ENCODE measurements at regions not wholly inside any gene's neighbourhood (a gene's known extent, or its start where the extent isn't known, plus 50 kb on each side); places are given as distances from the start of the nearest gene placed in this dataset.
"Not testable (repeated sequence)": the region's sequence is repeated elsewhere in the genome, so short reads cannot be mapped to it uniquely, and the experiment has no call there.

GRCh38 chr10:8312781-8313180 lies 258.3 kb downstream of the GATA3 start:
- no peak for DNase-seq

- DNase-seq = no peak
These were observed 260.0 kb downstream of the GATA3 start for GRCh38 chr10:8314486-8314885.

GRCh38 chr10:8315619-8316021 lies 261.1 kb downstream of the GATA3 start:
- DNase-seq = no peak

GRCh38 chr10:8316284-8316683 lies 261.8 kb downstream of the GATA3 start:
- no peak for DNase-seq

- DNase-seq = not testable (repeated sequence)
These were observed 263.9 kb downstream of the GATA3 start for GRCh38 chr10:8318429-8318828.

- no peak for DNase-seq
These were observed 264.5 kb downstream of the GATA3 start for GRCh38 chr10:8318956-8319355.

- no peak for DNase-seq
These were observed 265.2 kb downstream of the GATA3 start for GRCh38 chr10:8319704-8320103.

- no peak for DNase-seq
These were observed 267.5 kb downstream of the GATA3 start for GRCh38 chr10:8321990-8322389.

- DNase-seq = no peak
These were observed 269.1 kb downstream of the GATA3 start for GRCh38 chr10:8323428-8324054.

- DNase-seq = no peak
These were observed 270.8 kb downstream of the GATA3 start for GRCh38 chr10:8325024-8325980.

GRCh38 chr10:8326396-8327139 lies 272.1 kb downstream of the GATA3 start:
- no peak for DNase-seq

GRCh38 chr10:8327140-8327423 lies 272.6 kb downstream of the GATA3 start:
- DNase-seq = no peak

GRCh38 chr10:8331387-8331786 lies 276.9 kb downstream of the GATA3 start:
- no peak for DNase-seq

- peak; percentile 36 for DNase-seq
These were observed 277.6 kb downstream of the GATA3 start for GRCh38 chr10:8331896-8332729.

GRCh38 chr10:8332730-8333111 lies 278.2 kb downstream of the GATA3 start:
- DNase-seq = no peak

GRCh38 chr10:8334631-8335030 lies 280.1 kb downstream of the GATA3 start:
- DNase-seq = no peak

GRCh38 chr10:8336629-8337331 lies 282.3 kb downstream of the GATA3 start:
- no peak for DNase-seq

- DNase-seq = no peak
These were observed 282.8 kb downstream of the GATA3 start for GRCh38 chr10:8337332-8337651.

- DNase-seq = no peak
These were observed 283.8 kb downstream of the GATA3 start for GRCh38 chr10:8338177-8338766.

GRCh38 chr10:8344756-8345155 lies 290.3 kb downstream of the GATA3 start:
- no peak for DNase-seq

GRCh38 chr10:8346861-8347260 lies 292.4 kb downstream of the GATA3 start:
- DNase-seq = no peak

- DNase-seq = not testable (repeated sequence)
These were observed 293.1 kb downstream of the GATA3 start for GRCh38 chr10:8347614-8348013.
